GM12865 (cell line): ENCODE measurements at regions not wholly inside any gene's neighbourhood (a gene's known extent, or its start where the extent isn't known, plus 50 kb on each side); places are given as distances from the start of the nearest gene placed in this dataset.

Source experiments
- DNase-seq: peaks from one replicate; pipeline ENCODE4 v3.0.0; 2010; ENCODE audit warnings: low read depth
- H3K4me3 ChIP-seq: 2 replicates; pipeline ENCODE4 v1.5.1; 2011; ENCODE audit warnings: mild to moderate bottlenecking, low read depth, low read length, control low read depth
- TF ChIP-seq, protein P1 (sequence below): IDR thresholded peaks from 2 replicates; pipeline ENCODE4 v1.5.1; 2011; ENCODE audit warnings: low read length, control low read depth, low read depth, inconsistent platforms; ENCODE audit not compliant: insufficient read depth; ENCODE audit errors: missing control alignments

DNA sequence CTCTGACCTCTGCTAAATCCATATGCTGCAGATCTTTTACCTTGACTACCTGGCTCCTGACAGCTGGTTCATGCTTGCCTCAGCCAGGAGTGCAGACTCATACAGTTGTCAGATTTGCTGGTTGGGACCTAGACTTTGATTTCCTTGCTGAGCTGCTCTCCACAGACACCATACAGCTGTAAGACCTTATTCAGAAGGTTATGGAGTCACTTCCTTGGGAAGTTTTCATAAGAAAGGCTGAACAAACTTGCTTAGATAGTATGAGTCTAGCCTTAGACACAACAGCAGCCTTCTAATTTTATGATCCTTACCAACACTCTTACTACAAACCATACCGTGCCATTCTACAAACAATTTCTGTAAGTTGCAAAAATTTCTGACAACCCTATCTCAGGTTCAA, 102.9 kb downstream of the EDN1 start:
- DNase-seq, result no peak
- H3K4me3 ChIP-seq, result no peak overlapping the region
- TF ChIP-seq, protein P1, sequence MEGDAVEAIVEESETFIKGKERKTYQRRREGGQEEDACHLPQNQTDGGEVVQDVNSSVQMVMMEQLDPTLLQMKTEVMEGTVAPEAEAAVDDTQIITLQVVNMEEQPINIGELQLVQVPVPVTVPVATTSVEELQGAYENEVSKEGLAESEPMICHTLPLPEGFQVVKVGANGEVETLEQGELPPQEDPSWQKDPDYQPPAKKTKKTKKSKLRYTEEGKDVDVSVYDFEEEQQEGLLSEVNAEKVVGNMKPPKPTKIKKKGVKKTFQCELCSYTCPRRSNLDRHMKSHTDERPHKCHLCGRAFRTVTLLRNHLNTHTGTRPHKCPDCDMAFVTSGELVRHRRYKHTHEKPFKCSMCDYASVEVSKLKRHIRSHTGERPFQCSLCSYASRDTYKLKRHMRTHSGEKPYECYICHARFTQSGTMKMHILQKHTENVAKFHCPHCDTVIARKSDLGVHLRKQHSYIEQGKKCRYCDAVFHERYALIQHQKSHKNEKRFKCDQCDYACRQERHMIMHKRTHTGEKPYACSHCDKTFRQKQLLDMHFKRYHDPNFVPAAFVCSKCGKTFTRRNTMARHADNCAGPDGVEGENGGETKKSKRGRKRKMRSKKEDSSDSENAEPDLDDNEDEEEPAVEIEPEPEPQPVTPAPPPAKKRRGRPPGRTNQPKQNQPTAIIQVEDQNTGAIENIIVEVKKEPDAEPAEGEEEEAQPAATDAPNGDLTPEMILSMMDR, result no peak

DNA sequence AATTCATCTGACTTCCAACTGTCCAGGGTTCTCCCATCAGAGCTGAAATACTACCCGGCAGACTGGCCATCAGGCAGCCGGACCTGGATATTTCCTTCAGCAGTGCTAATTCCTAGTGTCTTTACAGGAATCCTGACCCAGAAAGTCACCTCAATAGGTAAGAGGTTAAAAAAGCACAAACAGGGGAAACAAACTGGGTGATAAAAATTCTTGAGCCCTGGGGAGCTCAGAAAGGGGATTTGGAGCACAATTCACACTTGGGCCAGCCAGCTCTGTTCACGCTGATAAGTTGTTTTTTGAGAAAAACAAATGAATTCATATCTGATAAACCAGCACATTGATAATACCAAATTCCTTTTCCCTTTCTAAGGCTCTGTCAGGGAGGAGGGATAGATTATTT, 104.0 kb downstream of the EDN1 start:
- TF ChIP-seq, protein P1, result no peak
- H3K4me3 ChIP-seq, result no peak overlapping the region
- no peak for DNase-seq

DNA sequence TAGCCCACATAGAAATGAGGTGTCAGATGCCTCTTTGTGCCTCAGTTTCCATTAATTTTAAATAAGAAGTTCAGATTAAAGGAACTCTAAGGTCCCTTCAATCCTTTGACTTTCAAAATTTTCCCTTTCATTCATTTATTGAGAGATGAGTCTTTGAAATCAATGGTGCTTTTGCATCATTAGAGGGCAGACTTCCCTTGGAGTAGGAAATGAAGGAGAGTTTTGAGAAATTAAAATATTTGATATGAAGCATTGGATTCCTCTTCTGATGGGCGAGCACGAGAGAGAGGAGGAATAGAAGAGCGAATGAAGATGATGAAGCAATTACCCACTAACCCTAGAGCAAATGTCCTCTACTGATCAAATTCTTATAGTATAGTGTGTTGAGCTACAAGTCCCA, 105.7 kb downstream of the EDN1 start:
- H3K4me3 ChIP-seq, result no peak overlapping the region
- TF ChIP-seq, protein P1, result no peak
- DNase-seq, result no peak

DNA sequence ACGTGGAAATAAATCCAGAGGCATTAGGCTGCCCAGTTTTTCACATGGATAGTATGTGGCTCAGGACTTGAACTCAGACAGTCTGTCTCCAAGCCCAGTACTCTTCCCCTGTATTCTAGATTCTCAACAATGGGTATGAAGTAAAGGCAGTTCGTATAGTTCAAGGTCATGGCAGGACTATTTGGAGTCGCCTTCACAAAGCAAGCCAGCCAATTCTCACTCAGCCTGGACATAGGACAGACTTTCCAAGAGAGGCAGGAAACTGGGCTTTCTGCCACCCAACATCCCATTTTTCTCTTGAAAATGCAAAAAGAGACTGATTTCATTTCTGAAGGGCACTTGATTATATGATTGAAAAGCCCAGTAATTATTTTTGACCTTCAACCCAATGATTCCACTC, 111.0 kb downstream of the EDN1 start:
- TF ChIP-seq, protein P1, result no peak
- no peak overlapping the region for H3K4me3 ChIP-seq
- no peak for DNase-seq

DNA sequence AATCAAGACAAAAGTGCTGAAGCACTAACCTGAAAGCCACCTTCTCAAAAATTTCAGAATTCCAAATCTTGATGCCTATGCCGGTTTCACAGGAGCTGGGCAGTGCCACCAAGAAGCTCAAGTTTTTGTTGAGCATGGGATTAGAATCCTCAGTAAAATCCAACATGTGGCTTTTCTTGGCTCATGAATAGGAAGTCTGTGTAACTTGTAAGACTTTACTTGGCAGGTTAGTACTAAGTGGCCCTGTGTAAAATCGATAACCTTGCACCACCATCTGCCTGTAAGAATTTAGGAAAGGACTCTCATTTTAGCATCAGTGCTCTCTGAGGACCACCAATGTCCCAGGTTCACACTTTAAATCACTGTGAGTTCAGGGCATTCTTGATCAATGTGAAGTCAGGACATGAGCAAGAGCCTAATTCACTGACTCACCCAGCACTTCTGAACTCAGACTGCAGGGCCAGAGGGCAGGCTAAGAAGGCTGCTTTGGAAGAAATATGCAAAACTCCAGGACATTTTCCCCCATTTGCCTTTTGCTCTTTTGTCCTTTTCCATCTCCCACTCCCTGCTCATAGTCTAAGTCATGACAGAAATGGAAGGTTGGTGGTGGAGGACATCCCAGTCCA, 113.2 kb downstream of the EDN1 start:
- no peak overlapping the region for H3K4me3 ChIP-seq
- DNase-seq, result no peak
- TF ChIP-seq, protein P1, result no peak

DNA sequence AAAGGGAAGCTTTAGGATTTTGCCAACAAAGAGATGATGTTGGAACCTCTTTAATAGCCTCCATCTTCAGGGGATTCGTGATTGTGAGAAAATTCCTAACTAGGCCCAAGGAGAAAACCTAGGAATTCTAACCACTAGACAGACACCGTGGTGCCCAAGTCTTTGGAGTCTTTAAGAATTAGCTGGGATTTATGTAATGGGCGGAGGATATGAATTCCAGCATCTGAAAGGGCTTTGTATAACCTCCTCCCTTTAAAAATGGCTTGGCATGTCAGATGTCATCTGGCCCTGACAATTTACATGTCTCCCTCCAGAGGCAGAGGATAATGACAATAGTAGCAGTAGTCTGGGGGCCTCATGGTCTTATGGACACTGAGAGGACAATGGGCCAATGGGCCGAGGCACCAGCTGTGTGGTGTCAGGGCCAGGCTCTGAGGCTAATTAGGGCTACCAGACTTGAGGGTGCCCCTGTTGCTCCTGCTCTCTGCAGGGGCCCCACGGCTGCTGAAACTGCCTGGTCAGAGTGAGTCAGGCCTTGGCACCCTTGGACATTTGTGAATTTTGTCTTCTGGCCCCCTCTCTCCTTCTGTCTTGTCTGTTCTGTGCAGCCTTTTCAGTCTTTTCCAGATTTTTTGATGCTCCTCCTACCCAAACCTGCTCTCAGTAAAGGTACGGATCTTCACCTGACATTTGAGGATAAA, 113.9 kb downstream of the EDN1 start:
- TF ChIP-seq, protein P1, result no peak

DNA sequence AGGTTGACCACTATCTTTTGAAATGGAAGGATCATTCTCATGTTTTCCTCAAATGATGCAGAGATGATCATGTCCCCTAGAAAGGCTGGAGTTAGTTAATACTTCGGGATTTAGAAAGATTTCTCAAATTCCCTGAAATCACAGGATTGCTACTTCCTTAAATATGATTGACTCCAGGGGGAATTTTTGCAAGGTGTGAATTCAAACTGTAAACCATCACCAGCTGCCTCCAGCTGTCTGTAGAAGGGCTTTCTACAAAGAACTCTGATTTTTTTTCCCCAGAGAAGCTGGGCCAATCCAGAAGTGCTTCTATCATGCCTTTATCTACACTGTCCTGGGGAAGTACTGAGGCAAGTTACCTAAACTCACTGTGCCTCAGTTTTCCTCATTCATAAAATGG, 114.5 kb downstream of the EDN1 start:
- TF ChIP-seq, protein P1, result no peak
- no peak overlapping the region for H3K4me3 ChIP-seq
- DNase-seq, result no peak

More for the DNA sequence above, 113.9 kb downstream of the EDN1 start:
- DNase-seq, result no peak
- no peak overlapping the region for H3K4me3 ChIP-seq
